OCI-LY3 (cell line): ENCODE measurements at regions not wholly inside any gene's neighbourhood (a gene's known extent, or its start where the extent isn't known, plus 50 kb on each side); places are given as distances from the start of the nearest gene placed in this dataset.

ENCODE experiments used
- EZH2phosphoT487 ChIP-seq: fragments of 200-600 bp; shearing (Covaris generic); IDR thresholded peaks from 2 replicates; pipeline ENCODE4 v1.6.1; 2018; ENCODE audit warnings: antibody characterized with exemption, mixed run types, low read depth
- TF ChIP-seq, protein P1 (sequence below): fragments of 200-600, 300-600 bp; sonication (generic); IDR thresholded peaks from 2 replicates; pipeline ENCODE4 v1.5.1; 2014; ENCODE audit warnings: antibody characterized with exemption, low read length, low read depth

DNA sequence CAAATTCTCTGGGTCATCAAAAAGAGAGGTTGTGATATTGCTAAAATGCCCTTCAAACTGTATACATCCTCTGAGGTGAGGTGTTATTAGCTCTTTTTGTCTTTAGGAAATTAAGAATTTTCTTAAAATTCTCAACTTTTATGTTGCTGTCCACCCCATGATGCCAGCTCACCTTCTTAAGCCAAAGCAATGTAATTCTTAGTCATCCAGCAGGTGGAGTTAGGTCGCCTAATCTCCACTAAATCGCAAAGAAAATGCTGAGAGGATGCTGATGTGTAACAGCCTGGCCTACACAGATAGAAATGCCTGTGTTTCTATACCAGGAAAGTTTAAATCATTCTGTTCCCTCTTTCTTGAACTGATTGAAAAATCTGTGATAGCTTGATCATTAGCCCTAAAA is 770.2 kb upstream of the ALCAM start:
- TF ChIP-seq, protein P1, sequence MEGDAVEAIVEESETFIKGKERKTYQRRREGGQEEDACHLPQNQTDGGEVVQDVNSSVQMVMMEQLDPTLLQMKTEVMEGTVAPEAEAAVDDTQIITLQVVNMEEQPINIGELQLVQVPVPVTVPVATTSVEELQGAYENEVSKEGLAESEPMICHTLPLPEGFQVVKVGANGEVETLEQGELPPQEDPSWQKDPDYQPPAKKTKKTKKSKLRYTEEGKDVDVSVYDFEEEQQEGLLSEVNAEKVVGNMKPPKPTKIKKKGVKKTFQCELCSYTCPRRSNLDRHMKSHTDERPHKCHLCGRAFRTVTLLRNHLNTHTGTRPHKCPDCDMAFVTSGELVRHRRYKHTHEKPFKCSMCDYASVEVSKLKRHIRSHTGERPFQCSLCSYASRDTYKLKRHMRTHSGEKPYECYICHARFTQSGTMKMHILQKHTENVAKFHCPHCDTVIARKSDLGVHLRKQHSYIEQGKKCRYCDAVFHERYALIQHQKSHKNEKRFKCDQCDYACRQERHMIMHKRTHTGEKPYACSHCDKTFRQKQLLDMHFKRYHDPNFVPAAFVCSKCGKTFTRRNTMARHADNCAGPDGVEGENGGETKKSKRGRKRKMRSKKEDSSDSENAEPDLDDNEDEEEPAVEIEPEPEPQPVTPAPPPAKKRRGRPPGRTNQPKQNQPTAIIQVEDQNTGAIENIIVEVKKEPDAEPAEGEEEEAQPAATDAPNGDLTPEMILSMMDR, result peak; percentile 66
- TF ChIP-seq EZH2phosphoT487, result no peak
